GM12878 (cell line): ENCODE measurements at regions not wholly inside any gene's neighbourhood (a gene's known extent, or its start where the extent isn't known, plus 50 kb on each side); places are given as distances from the start of the nearest gene placed in this dataset.

Source experiments
- ATAC-seq: fragments of 200-7000 bp; cut with Tn5 transposase; 3 replicates; pipeline ENCODE4 v1.9.1; 2020; ENCODE audit warnings: mild to moderate bottlenecking, moderate library complexity
- BruUV-seq: library from RNA; stranded (reverse); fragments of 400-500 nt; replicated peaks from 2 replicates; lab custom pipeline; 2021; lab: Mats Ljungman, UMichigan
- CTCF ChIA-PET: fragments of 300-600 bp; sonication (Branson Sonifier 250); formaldehyde crosslinking; extraction: SDS; loops from one replicate; lab custom pipeline; 2021; ENCODE audit warnings: inconsistent platforms; lab: Yijun Ruan, JAX
- POLR2A ChIA-PET: fragments of 350-600 bp; formaldehyde crosslinking; extraction: SDS; loops from one replicate; lab custom pipeline; 2021; ENCODE audit warnings: inconsistent platforms; lab: Charles Lee
- RAD21 ChIA-PET: fragments of 300-600 bp; sonication (Branson Sonifier 250); formaldehyde crosslinking; loops from one replicate; lab custom pipeline; 2023; ENCODE audit warnings: antibody characterized with exemption; ENCODE audit not compliant: unreplicated experiment; lab: Charles Lee
- SMC1A ChIA-PET: fragments of 300-600 bp; sonication (Branson Sonifier 250); formaldehyde crosslinking; loops from one replicate; lab custom pipeline; 2023; ENCODE audit not compliant: unreplicated experiment, uncharacterized antibody; lab: Charles Lee
- DNase-seq: peaks from one replicate; pipeline ENCODE4 v3.0.0-alpha.2; 2011; ENCODE audit warnings: low read depth, low spot score
- FAIRE-seq: peaks from 3 replicates; lab custom pipeline; 2011; peaks lifted over from hg19 to GRCh38; lab: Jason Lieb, UNC
- H2AFZ ChIP-seq: 2 replicates; pipeline ENCODE4 v1.6.0; 2011; ENCODE audit warnings: low read depth, low read length, control low read depth; ENCODE audit not compliant: control insufficient read depth
- H3K27ac ChIP-seq: 2 replicates; pipeline ENCODE4 v1.5.1; 2011; ENCODE audit warnings: control low read depth; ENCODE audit not compliant: control insufficient read depth, insufficient read depth
- H3K27me3 ChIP-seq, 2 experiments: replicated peaks in 1 of 2; 2 replicates each; pipeline versions ENCODE4 v1.6.0 to v1.6.1; 2011; ENCODE audit warnings: low read length in 1 of 2; ENCODE audit not compliant: control insufficient read depth in 2 of 2, insufficient read depth in 2 of 2
- H3K36me3 ChIP-seq, 2 experiments: 2 replicates each; pipeline ENCODE4 v1.5.1; 2011; ENCODE audit warnings: low read length in 1 of 2; ENCODE audit not compliant: control insufficient read depth in 2 of 2, insufficient read depth in 2 of 2
- H3K4me1 ChIP-seq: 2 replicates; pipeline ENCODE4 v1.6.1; 2011; ENCODE audit warnings: mild to moderate bottlenecking, low read length, moderate library complexity, mixed read lengths; ENCODE audit not compliant: control insufficient read depth, insufficient read depth
- H3K4me2 ChIP-seq: 2 replicates; pipeline ENCODE4 v1.6.0; 2011; ENCODE audit warnings: control low read depth; ENCODE audit not compliant: control insufficient read depth, insufficient read depth
- H3K4me3 ChIP-seq: fragments of 200-600 bp; sonication (generic); 2 replicates; pipeline ENCODE4 v1.5.1; 2016
- H3K79me2 ChIP-seq: 2 replicates; pipeline ENCODE4 v1.6.0; 2011; ENCODE audit warnings: low read length; ENCODE audit not compliant: control insufficient read depth, insufficient read depth
- H3K9ac ChIP-seq: 2 replicates; pipeline ENCODE4 v1.8.0; 2011; ENCODE audit warnings: low read length, control low read depth, mixed read lengths; ENCODE audit not compliant: control insufficient read depth, insufficient read depth
- H3K9me3 ChIP-seq: replicated peaks from 3 replicates; pipeline ENCODE4 v1.5.1; 2011; ENCODE audit warnings: mild to moderate bottlenecking, low read length; ENCODE audit not compliant: control insufficient read depth, insufficient read depth
- H4K20me1 ChIP-seq: 2 replicates; pipeline ENCODE4 v1.6.0; 2011; ENCODE audit not compliant: control insufficient read depth, insufficient read depth
- BHLHE40 ChIP-seq, 2 experiments: fragments of 450-650 bp in 1 of 2; IDR thresholded peaks; 2 replicates each; pipeline ENCODE4 v1.6.1; 2011 to 2017; ENCODE audit warnings: low read depth in 2 of 2, borderline replicate concordance in 1 of 2, improper control_type of control experiment in 1 of 2, low read length in 1 of 2, mild to moderate bottlenecking in 1 of 2
- ESRRA ChIP-seq: IDR thresholded peaks from 2 replicates; pipeline ENCODE4 v1.6.1; 2012; ENCODE audit warnings: mild to moderate bottlenecking, low read length, improper control_type of control experiment
- GATAD2B ChIP-seq: fragments of 450-650 bp; conservative IDR thresholded peaks from 2 replicates; pipeline ENCODE4 v1.6.1; 2017; ENCODE audit warnings: low read depth, mild to moderate bottlenecking, moderate library complexity
- HDAC6 ChIP-seq: fragments of 200-600 bp; sonication (generic); IDR thresholded peaks from one replicate; pipeline ENCODE4 v1.8.0; 2017; ENCODE audit warnings: antibody characterized with exemption; ENCODE audit not compliant: unreplicated experiment
- IKZF1 ChIP-seq: fragments of 450-650 bp; conservative IDR thresholded peaks from 2 replicates; pipeline ENCODE4 v1.6.1; 2017; ENCODE audit warnings: antibody characterized with exemption, mild to moderate bottlenecking
- LARP7 ChIP-seq: fragments of 450-650 bp; IDR thresholded peaks from 2 replicates; pipeline ENCODE4 v1.6.1; 2017; ENCODE audit warnings: mild to moderate bottlenecking
- RB1 ChIP-seq: fragments of 450-650 bp; formaldehyde crosslinking; IDR thresholded peaks from 2 replicates; pipeline ENCODE4 v1.6.1; 2017; ENCODE audit warnings: mild to moderate bottlenecking, borderline replicate concordance
- RFX5 ChIP-seq: IDR thresholded peaks from 2 replicates; pipeline ENCODE4 v1.6.1; 2011; ENCODE audit warnings: low read depth, low read length, improper control_type of control experiment
- SRF ChIP-seq, 2 experiments: IDR thresholded peaks; 2 replicates each; pipeline ENCODE4 v1.6.1; 2011; ENCODE audit warnings: low read depth in 2 of 2, low read length in 2 of 2, mild to moderate bottlenecking in 1 of 2, moderate library complexity in 1 of 2
- USF1 ChIP-seq: IDR thresholded peaks from 2 replicates; pipeline ENCODE4 v1.6.1; 2011; ENCODE audit warnings: borderline replicate concordance, low read depth, mild to moderate bottlenecking, moderate library complexity, mixed read lengths, low read length; ENCODE audit not compliant: insufficient read depth; ENCODE audit errors: extremely low read length
- ZSCAN29 ChIP-seq: fragments of 450-650 bp; IDR thresholded peaks from 2 replicates; pipeline ENCODE4 v1.6.1; 2017; ENCODE audit warnings: mild to moderate bottlenecking, moderate library complexity
- WGBS: methylation state at CpG from one replicate; pipeline ENCODE4 v1.1.6; 2016; ENCODE audit warnings: low lambda C conversion rate; ENCODE audit not compliant: insufficient replicate concordance, insufficient coverage; ENCODE audit errors: missing lambda C conversion rate; 5-methylcytosine and 5-hydroxymethylcytosine counted together
- in situ Hi-C: fragments of 300-500 bp; cut with MboI; formaldehyde crosslinking; loops from 9 replicates; pipeline ENCODE4 v1.14.3; 2018; ENCODE audit warnings: mixed read lengths
- intact Hi-C: fragments of 100-400 bp; cut with micrococcal nuclease; formaldehyde crosslinking; loops from one replicate; pipeline ENCODE4 v1.14.2; 2022; ENCODE audit not compliant: unreplicated experiment

GRCh38 chr5:18805376-18805775, 1171.1 kb downstream of the TAF11L14 start:
- Histone ChIP-seq H3K79me2 (no peaks in the 10 kb centered on the region), H3K4me1 (no peaks in the 10 kb centered on the region), H3K9me3 (no peaks in the 10 kb centered on the region), H3K9ac (no peak overlapping the region), H3K36me3 (no peaks in the 10 kb centered on the region), H3K27ac (no peak overlapping the region), H3K4me3 (no peak overlapping the region), H3K27me3 (no peaks in the 10 kb centered on the region), H2AFZ (no peak overlapping the region), H4K20me1 (no peaks in the 10 kb centered on the region), H3K4me2 (no peak overlapping the region)
- SMC1A ChIA-PET, result no interaction called here
- no TSS peak for BruUV-seq
- CTCF ChIA-PET, result interaction anchor here (0.8 kb wide), 1 partner anchor 12 kb away, joined by 4 read pairs; no protein-coding TSS in a partner anchor
- FAIRE-seq, result no peak
- no peak for TF ChIP-seq ESRRA
- no peak for TF ChIP-seq RFX5
- no peak for TF ChIP-seq GATAD2B
- no peak for TF ChIP-seq BHLHE40 (IDR thresholded peaks at IDR 0.05; ENCODE audit: borderline replicate concordance in 1 of 2, low read depth in 2 of 2, low read length in 1 of 2)
- TF ChIP-seq SRF (IDR thresholded peaks at IDR 0.05; ENCODE audit: low read depth in 2 of 2, low read length in 2 of 2), result no peak
- no peak for TF ChIP-seq HDAC6
- no peak for TF ChIP-seq RB1
- no peak for TF ChIP-seq ZSCAN29
- TF ChIP-seq IKZF1, result no peak
- TF ChIP-seq USF1, result no peak
- no peak for TF ChIP-seq LARP7
- POLR2A ChIA-PET, result no interaction called here
- DNase-seq, result no peak
- RAD21 ChIA-PET, result no interaction called here
- 0% methylated on average over 2 of the region's 2 CpGs for WGBS
- intact Hi-C loops (no loop called here), in situ Hi-C loops (no loop called here)
- ATAC-seq, result no peak
